ENCODE measurements at regions not wholly inside any gene's neighbourhood (a gene's known extent, or its start where the extent isn't known, plus 50 kb on each side); places are given as distances from the start of the nearest gene placed in this dataset.
"Not testable (repeated sequence)": the region's sequence is repeated elsewhere in the genome, so short reads cannot be mapped to it uniquely, and the experiment has no call there.

GRCh38 chr6:51479296-51479695, 608.1 kb downstream of the PKHD1 start:
- DNase-seq = no peak
- H3K27me3 ChIP-seq (ENCODE audit: control insufficient read depth, insufficient read depth, low read length) = no peaks in the 10 kb centered on the region
- no peaks in the 10 kb centered on the region for H3K36me3 ChIP-seq (replicated peaks; ENCODE audit: control insufficient read depth, insufficient read depth, low read length)
- H3K4me3 ChIP-seq (ENCODE audit: insufficient read depth, low read depth, low read length) = no peak overlapping the region

- DNase-seq = no peak
- no peaks in the 10 kb centered on the region for H3K36me3 ChIP-seq (replicated peaks; ENCODE audit: control insufficient read depth, insufficient read depth, low read length)
- no peaks in the 10 kb centered on the region for H3K27me3 ChIP-seq (ENCODE audit: control insufficient read depth, insufficient read depth, low read length)
- no peak overlapping the region for H3K4me3 ChIP-seq (ENCODE audit: insufficient read depth, low read depth, low read length)
Measured at GRCh38 chr6:51480040-51480439, 607.4 kb downstream of the PKHD1 start.

GRCh38 chr6:51485869-51486268, 601.5 kb downstream of the PKHD1 start:
- H3K27me3 ChIP-seq (ENCODE audit: control insufficient read depth, insufficient read depth, low read length); H3K36me3 ChIP-seq (replicated peaks; ENCODE audit: control insufficient read depth, insufficient read depth, low read length); DNase-seq; H3K4me3 ChIP-seq (ENCODE audit: insufficient read depth, low read depth, low read length): not testable (repeated sequence)

GRCh38 chr6:51487937-51488336, 599.5 kb downstream of the PKHD1 start:
- DNase-seq = no peak

GRCh38 chr6:51489133-51489532, 598.3 kb downstream of the PKHD1 start:
- no peak for DNase-seq
- Histone ChIP-seq H3K36me3 (replicated peaks; ENCODE audit: control insufficient read depth, insufficient read depth, low read length) (no peaks in the 10 kb centered on the region), H3K4me3 (ENCODE audit: insufficient read depth, low read depth, low read length) (no peak overlapping the region), H3K27me3 (ENCODE audit: control insufficient read depth, insufficient read depth, low read length) (no peaks in the 10 kb centered on the region)

More at GRCh38 chr6:51487937-51488336, 599.5 kb downstream of the PKHD1 start:
- Histone ChIP-seq H3K36me3 (replicated peaks; ENCODE audit: control insufficient read depth, insufficient read depth, low read length) (no peaks in the 10 kb centered on the region), H3K27me3 (ENCODE audit: control insufficient read depth, insufficient read depth, low read length) (no peaks in the 10 kb centered on the region), H3K4me3 (ENCODE audit: insufficient read depth, low read depth, low read length) (no peak overlapping the region)

- no peaks in the 10 kb centered on the region for H3K27me3 ChIP-seq (ENCODE audit: control insufficient read depth, insufficient read depth, low read length)
- no peak for DNase-seq
- no peaks in the 10 kb centered on the region for H3K36me3 ChIP-seq (replicated peaks; ENCODE audit: control insufficient read depth, insufficient read depth, low read length)
- no peak overlapping the region for H3K4me3 ChIP-seq (ENCODE audit: insufficient read depth, low read depth, low read length)
Measured at GRCh38 chr6:51490101-51490500, 597.3 kb downstream of the PKHD1 start.

GRCh38 chr6:51494342-51494741, 593.1 kb downstream of the PKHD1 start:
- Histone ChIP-seq H3K27me3 (ENCODE audit: control insufficient read depth, insufficient read depth, low read length) (no peaks in the 10 kb centered on the region), H3K4me3 (ENCODE audit: insufficient read depth, low read depth, low read length) (no peak overlapping the region), H3K36me3 (replicated peaks; ENCODE audit: control insufficient read depth, insufficient read depth, low read length) (no peaks in the 10 kb centered on the region)
- no peak for DNase-seq

- no peak for DNase-seq
- Histone ChIP-seq H3K27me3 (ENCODE audit: control insufficient read depth, insufficient read depth, low read length) (no peaks in the 10 kb centered on the region), H3K4me3 (ENCODE audit: insufficient read depth, low read depth, low read length) (no peak overlapping the region), H3K36me3 (replicated peaks; ENCODE audit: control insufficient read depth, insufficient read depth, low read length) (no peaks in the 10 kb centered on the region)
Measured at GRCh38 chr6:51495096-51495495, 592.3 kb downstream of the PKHD1 start.

- Histone ChIP-seq H3K27me3 (ENCODE audit: control insufficient read depth, insufficient read depth, low read length) (no peaks in the 10 kb centered on the region), H3K36me3 (replicated peaks; ENCODE audit: control insufficient read depth, insufficient read depth, low read length) (no peaks in the 10 kb centered on the region), H3K4me3 (ENCODE audit: insufficient read depth, low read depth, low read length) (no peak overlapping the region)
- no peak for DNase-seq
Measured at GRCh38 chr6:51495610-51496396, 591.6 kb downstream of the PKHD1 start.

GRCh38 chr6:51502996-51503395, 584.4 kb downstream of the PKHD1 start:
- Histone ChIP-seq H3K4me3 (ENCODE audit: insufficient read depth, low read depth, low read length) (no peak overlapping the region), H3K36me3 (replicated peaks; ENCODE audit: control insufficient read depth, insufficient read depth, low read length) (no peaks in the 10 kb centered on the region), H3K27me3 (ENCODE audit: control insufficient read depth, insufficient read depth, low read length) (no peaks in the 10 kb centered on the region)
- no peak for DNase-seq

GRCh38 chr6:51505434-51505833, 582.0 kb downstream of the PKHD1 start:
- no peaks in the 10 kb centered on the region for H3K36me3 ChIP-seq (replicated peaks; ENCODE audit: control insufficient read depth, insufficient read depth, low read length)
- H3K27me3 ChIP-seq (ENCODE audit: control insufficient read depth, insufficient read depth, low read length) = no peaks in the 10 kb centered on the region
- H3K4me3 ChIP-seq (ENCODE audit: insufficient read depth, low read depth, low read length) = no peak overlapping the region
- DNase-seq = no peak

- Histone ChIP-seq H3K27me3 (ENCODE audit: control insufficient read depth, insufficient read depth, low read length) (no peaks in the 10 kb centered on the region), H3K36me3 (replicated peaks; ENCODE audit: control insufficient read depth, insufficient read depth, low read length) (no peaks in the 10 kb centered on the region), H3K4me3 (ENCODE audit: insufficient read depth, low read depth, low read length) (no peak overlapping the region)
- no peak for DNase-seq
Measured at GRCh38 chr6:51509597-51509996, 577.8 kb downstream of the PKHD1 start.

- H3K27me3 ChIP-seq (ENCODE audit: control insufficient read depth, insufficient read depth, low read length) = no peaks in the 10 kb centered on the region
- no peak for DNase-seq
- H3K36me3 ChIP-seq (replicated peaks; ENCODE audit: control insufficient read depth, insufficient read depth, low read length) = no peaks in the 10 kb centered on the region
- no peak overlapping the region for H3K4me3 ChIP-seq (ENCODE audit: insufficient read depth, low read depth, low read length)
Measured at GRCh38 chr6:51511081-51511480, 576.3 kb downstream of the PKHD1 start.

- no peak for DNase-seq
- no peaks in the 10 kb centered on the region for H3K27me3 ChIP-seq (ENCODE audit: control insufficient read depth, insufficient read depth, low read length)
- no peak overlapping the region for H3K4me3 ChIP-seq (ENCODE audit: insufficient read depth, low read depth, low read length)
- no peaks in the 10 kb centered on the region for H3K36me3 ChIP-seq (replicated peaks; ENCODE audit: control insufficient read depth, insufficient read depth, low read length)
Measured at GRCh38 chr6:51513891-51514747, 573.3 kb downstream of the PKHD1 start.

GRCh38 chr6:51514748-51515402, 572.5 kb downstream of the PKHD1 start:
- H3K4me3 ChIP-seq (ENCODE audit: insufficient read depth, low read depth, low read length) = no peak overlapping the region
- DNase-seq = no peak
- no peaks in the 10 kb centered on the region for H3K36me3 ChIP-seq (replicated peaks; ENCODE audit: control insufficient read depth, insufficient read depth, low read length)
- H3K27me3 ChIP-seq (ENCODE audit: control insufficient read depth, insufficient read depth, low read length) = no peaks in the 10 kb centered on the region
